Lower leg skin (tissue), 4 donors: ENCODE measurements at regions not wholly inside any gene's neighbourhood (a gene's known extent, or its start where the extent isn't known, plus 50 kb on each side); places are given as distances from the start of the nearest gene placed in this dataset.

Experiments used
- DNase-seq, 2 donors: peaks; one replicate each; pipeline ENCODE4 v3.0.0-alpha.2; 2019; ENCODE audit warnings: low spot score in 2 of 2
- H3K4me3 ChIP-seq: fragments of 200-600 bp; sonication (generic); 2 replicates; pipeline ENCODE4 v1.5.1; 2017; ENCODE audit warnings: mild to moderate bottlenecking, low read depth; ENCODE audit not compliant: poor library complexity, severe bottlenecking
- CTCF ChIP-seq, 3 donors: fragments of 450-650 bp; IDR thresholded peaks; one replicate each; pipeline ENCODE4 v1.5.1; 2016; ENCODE audit warnings: antibody characterized with exemption in 3 of 3, mild to moderate bottlenecking in 3 of 3, moderate library complexity in 2 of 3
- POLR2A ChIP-seq, 2 donors: fragments of 450-650 bp; IDR thresholded peaks; one replicate each; pipeline ENCODE4 v1.6.1; 2016 to 2017; ENCODE audit warnings: antibody characterized with exemption in 2 of 2, mild to moderate bottlenecking in 1 of 2, moderate library complexity in 1 of 2
- WGBS, 2 donors: methylation state at CpG; one replicate each; pipeline ENCODE4 v1.1.5; 2018; 5-methylcytosine and 5-hydroxymethylcytosine counted together
- intact Hi-C: fragments of 100-400 bp; cut with DNase I; formaldehyde crosslinking; loops from one replicate; pipeline ENCODE4 v1.15.0; 2023; ENCODE audit warnings: low total_unique reads

GRCh38 chr1:221031458-221032203 lies 152.4 kb downstream of the HLX start:
- intact Hi-C loops: no loop called here
- 85 to 97% methylated on average over 3 of the region's 3 CpGs for WGBS, 2 donors
- TF ChIP-seq CTCF (IDR thresholded peaks at IDR 0.05): no peak
- TF ChIP-seq POLR2A (IDR thresholded peaks at IDR 0.05): no peak

DNA sequence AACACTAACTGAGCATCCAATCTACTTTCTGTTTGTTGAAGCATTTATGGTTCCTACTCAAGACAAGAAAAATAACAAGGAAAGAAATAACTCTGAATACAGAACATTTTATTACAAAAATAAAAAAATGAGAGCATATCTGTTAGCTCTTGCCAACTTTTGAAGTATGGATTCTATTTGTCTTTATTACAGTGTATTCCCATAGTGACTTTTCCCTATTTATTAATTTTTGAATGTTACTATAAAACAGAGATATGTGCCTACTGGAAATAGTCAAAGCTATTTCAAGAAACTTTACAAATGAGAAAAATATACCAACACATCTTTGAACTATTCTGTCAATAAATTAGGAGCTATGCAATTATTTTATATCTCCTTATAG lies 153.0 kb downstream of the HLX start:
- intact Hi-C loops: no loop called here
- no peak overlapping the region for H3K4me3 ChIP-seq
- TF ChIP-seq CTCF (IDR thresholded peaks at IDR 0.05): no peak
- no peak for DNase-seq

More at GRCh38 chr1:221031458-221032203, 152.4 kb downstream of the HLX start:
- H3K4me3 ChIP-seq: no peak overlapping the region
- DNase-seq: no peak

DNA sequence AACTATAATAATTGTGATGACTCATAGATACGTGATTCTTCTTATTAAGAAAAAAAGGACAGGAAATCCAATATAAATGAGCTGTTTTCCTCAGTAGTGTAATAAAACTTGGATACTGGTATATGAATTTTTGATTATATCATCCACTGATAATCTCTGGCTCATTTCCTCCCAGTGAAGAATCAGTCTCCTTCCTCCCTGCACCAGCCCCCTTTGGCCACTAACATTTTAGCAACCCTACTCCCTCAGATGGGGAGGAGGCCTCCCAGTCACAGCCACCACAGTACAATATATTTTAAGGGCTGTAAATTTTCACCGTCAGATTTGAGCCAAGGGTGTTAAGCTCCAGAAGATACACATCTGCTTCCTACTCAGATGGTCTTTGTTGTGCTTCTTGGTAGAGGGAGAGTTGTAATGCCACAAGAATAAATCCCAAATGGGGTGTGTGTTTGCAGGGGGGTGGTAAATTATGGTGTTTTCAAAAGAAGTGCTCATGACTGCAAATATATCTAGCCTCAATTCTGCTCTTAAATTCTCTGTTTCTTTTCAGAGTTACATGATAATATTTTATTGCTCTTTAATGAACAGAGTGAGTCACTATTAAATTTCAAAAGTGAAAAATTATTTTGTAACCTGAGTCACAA lies 153.5 kb downstream of the HLX start:
- H3K4me3 ChIP-seq: no peak overlapping the region
- whole genome bisulfite sequencing, 2 donors: 31 to 34% methylated on average over 2 of the region's 2 CpGs
- DNase-seq: no peak
- intact Hi-C loops: no loop called here
- TF ChIP-seq CTCF (IDR thresholded peaks at IDR 0.05): no peak
- no peak for TF ChIP-seq POLR2A (IDR thresholded peaks at IDR 0.05)

DNA sequence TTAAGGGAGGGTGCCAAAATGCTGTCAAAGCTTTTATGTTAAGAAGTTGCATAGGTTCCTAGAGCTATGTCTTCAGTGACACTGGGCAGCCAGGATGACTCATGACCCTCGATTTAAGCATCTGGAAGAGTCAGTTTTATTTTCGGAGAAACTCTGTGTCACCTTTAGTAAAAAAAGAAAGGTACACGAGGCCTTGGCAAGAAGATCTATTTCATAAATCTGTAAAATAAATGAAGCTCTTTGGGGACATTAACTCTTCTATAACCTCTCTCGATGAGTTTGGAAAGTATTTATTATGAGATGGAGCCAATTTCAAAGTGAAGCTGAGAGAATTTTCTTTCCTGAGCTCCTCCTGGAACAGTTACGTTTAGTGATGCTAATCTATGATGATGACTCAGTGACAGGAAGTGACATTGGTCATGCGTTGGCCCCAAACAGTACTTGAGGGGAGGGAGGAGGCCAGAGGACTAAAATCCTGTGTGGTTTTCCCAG lies 156.5 kb downstream of the HLX start:
- no peak overlapping the region for H3K4me3 ChIP-seq
- DNase-seq: no peak
- no peak for TF ChIP-seq POLR2A (IDR thresholded peaks at IDR 0.05)
- no peak for TF ChIP-seq CTCF (IDR thresholded peaks at IDR 0.05)
- 27 to 34% methylated on average over 6 of the region's 6 CpGs for WGBS, 2 donors
- intact Hi-C loops: no loop called here

GRCh38 chr1:221039616-221040015 lies 160.4 kb downstream of the HLX start:
- intact Hi-C loops: no loop called here
- no peak for DNase-seq
- H3K4me3 ChIP-seq: no peak overlapping the region
- TF ChIP-seq POLR2A (IDR thresholded peaks at IDR 0.05) (no peak), CTCF (IDR thresholded peaks at IDR 0.05) (no peak)
- WGBS, 2 donors: 89 to 93% methylated on average over 1 of the region's 1 CpG
